ENCODE measurements at regions not wholly inside any gene's neighbourhood (a gene's known extent, or its start where the extent isn't known, plus 50 kb on each side); places are given as distances from the start of the nearest gene placed in this dataset.

DNA sequence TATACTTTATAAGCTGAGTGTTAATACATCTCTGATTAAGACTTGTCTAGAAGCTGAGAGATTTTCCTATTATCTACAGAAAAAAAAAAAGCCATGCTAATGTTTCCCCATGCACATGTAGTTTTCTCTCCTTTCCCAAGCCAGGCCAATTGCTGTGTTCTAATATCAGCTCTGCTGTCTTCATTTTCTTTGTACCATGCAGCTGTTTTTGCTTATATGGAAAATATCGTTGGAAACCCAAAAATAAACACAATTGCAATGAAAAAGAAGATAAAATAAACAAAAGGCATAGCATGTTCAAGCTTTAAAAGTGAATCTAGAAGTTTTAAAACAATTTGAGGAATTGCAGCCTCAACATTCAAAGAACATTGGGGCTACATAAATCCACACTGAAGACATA is 817.4 kb upstream of the ACVR2A start:
- intact Hi-C loops (cut with DNase I, micrococcal nuclease), result no loop called here
- TF ChIP-seq, protein P1, sequence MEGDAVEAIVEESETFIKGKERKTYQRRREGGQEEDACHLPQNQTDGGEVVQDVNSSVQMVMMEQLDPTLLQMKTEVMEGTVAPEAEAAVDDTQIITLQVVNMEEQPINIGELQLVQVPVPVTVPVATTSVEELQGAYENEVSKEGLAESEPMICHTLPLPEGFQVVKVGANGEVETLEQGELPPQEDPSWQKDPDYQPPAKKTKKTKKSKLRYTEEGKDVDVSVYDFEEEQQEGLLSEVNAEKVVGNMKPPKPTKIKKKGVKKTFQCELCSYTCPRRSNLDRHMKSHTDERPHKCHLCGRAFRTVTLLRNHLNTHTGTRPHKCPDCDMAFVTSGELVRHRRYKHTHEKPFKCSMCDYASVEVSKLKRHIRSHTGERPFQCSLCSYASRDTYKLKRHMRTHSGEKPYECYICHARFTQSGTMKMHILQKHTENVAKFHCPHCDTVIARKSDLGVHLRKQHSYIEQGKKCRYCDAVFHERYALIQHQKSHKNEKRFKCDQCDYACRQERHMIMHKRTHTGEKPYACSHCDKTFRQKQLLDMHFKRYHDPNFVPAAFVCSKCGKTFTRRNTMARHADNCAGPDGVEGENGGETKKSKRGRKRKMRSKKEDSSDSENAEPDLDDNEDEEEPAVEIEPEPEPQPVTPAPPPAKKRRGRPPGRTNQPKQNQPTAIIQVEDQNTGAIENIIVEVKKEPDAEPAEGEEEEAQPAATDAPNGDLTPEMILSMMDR (IDR thresholded peaks at IDR 0.05), result no peak
- H3K36me3 ChIP-seq (ENCODE audit: low read depth), result no peaks in the 10 kb centered on the region

GRCh38 chr2:147026664-147027295 is 818.0 kb upstream of the ACVR2A start:
- intact Hi-C loops (cut with DNase I, micrococcal nuclease), result no loop called here
- no peak for ATAC-seq
- Histone ChIP-seq H3K4me3 (no peak overlapping the region), H3K9me3 (peaks cover 11% of the 10 kb centered on the region), H3K4me1 (ENCODE audit: low read depth) (peaks cover 10% of the 10 kb centered on the region), H3K36me3 (ENCODE audit: low read depth) (no peaks in the 10 kb centered on the region)
- DNase-seq, result no peak
- TF ChIP-seq, protein P1 (IDR thresholded peaks at IDR 0.05), result no peak

More for the DNA sequence above, 817.4 kb upstream of the ACVR2A start:
- Histone ChIP-seq H3K4me3 (no peak overlapping the region), H3K9me3 (peaks cover 9% of the 10 kb centered on the region), H3K4me1 (ENCODE audit: low read depth) (peaks cover 13% of the 10 kb centered on the region)
- no peak for DNase-seq
- ATAC-seq, result no peak

GRCh38 chr2:147025646-147026585 is 818.9 kb upstream of the ACVR2A start:
- no peak overlapping the region for H3K4me3 ChIP-seq
- TF ChIP-seq, protein P1 (IDR thresholded peaks at IDR 0.05), result no peak
- peaks cover 11% of the 10 kb centered on the region for H3K9me3 ChIP-seq
- H3K36me3 ChIP-seq (ENCODE audit: low read depth), result no peaks in the 10 kb centered on the region
- peaks cover 3% of the 10 kb centered on the region for H3K4me1 ChIP-seq (ENCODE audit: low read depth)
- DNase-seq (no peak), ATAC-seq (no peak)
- intact Hi-C loops (cut with DNase I, micrococcal nuclease), result no loop called here

GRCh38 chr2:147019311-147019710 is 825.5 kb upstream of the ACVR2A start:
- intact Hi-C loops (cut with DNase I, micrococcal nuclease), result no loop called here
- H3K36me3 ChIP-seq (ENCODE audit: low read depth), result no peaks in the 10 kb centered on the region
- TF ChIP-seq, protein P1 (IDR thresholded peaks at IDR 0.05), result no peak
- H3K4me1 ChIP-seq (ENCODE audit: low read depth), result no peaks in the 10 kb centered on the region
- H3K4me3 ChIP-seq, result no peak overlapping the region
- DNase-seq, result no peak
- ATAC-seq, result no peak
- H3K9me3 ChIP-seq, result peaks cover 11% of the 10 kb centered on the region

- TF ChIP-seq, protein P1 (IDR thresholded peaks at IDR 0.05), result no peak
- Histone ChIP-seq H3K4me3 (no peak overlapping the region), H3K4me1 (ENCODE audit: low read depth) (no peaks in the 10 kb centered on the region), H3K9me3 (peaks cover 8% of the 10 kb centered on the region), H3K36me3 (ENCODE audit: low read depth) (no peaks in the 10 kb centered on the region)
- no peak for DNase-seq
- intact Hi-C loops (cut with DNase I, micrococcal nuclease), result no loop called here
- no peak for ATAC-seq
These were observed 826.7 kb upstream of the ACVR2A start for GRCh38 chr2:147017951-147018645.

Measured in mucosa of descending colon (tissue), 3 donors.